Cardiac muscle cell (in vitro differentiated cells and primary cell): ENCODE measurements at regions not wholly inside any gene's neighbourhood (a gene's known extent, or its start where the extent isn't known, plus 50 kb on each side); places are given as distances from the start of the nearest gene placed in this dataset.

Experiments used
- DNase-seq, 2 donors: peaks; one replicate each; pipeline versions ENCODE4 v3.0.0 to v3.0.0-alpha.2; 2010 to 2017; ENCODE audit warnings: low read depth in 1 of 2, low spot score in 1 of 2
- H3K27ac ChIP-seq: fragments of 200-600 bp; sonication (generic); 2 replicates; pipeline ENCODE4 v1.5.1; 2016
- H3K27me3 ChIP-seq: fragments of 200-600 bp; sonication (generic); 2 replicates; pipeline ENCODE4 v1.6.0; 2016; ENCODE audit warnings: control low read depth
- H3K36me3 ChIP-seq: fragments of 200-600 bp; sonication (generic); 2 replicates; pipeline ENCODE4 v1.5.1; 2016; ENCODE audit warnings: control low read depth
- H3K4me1 ChIP-seq: fragments of 200-600 bp; sonication (generic); 2 replicates; pipeline ENCODE4 v1.8.1; 2017; ENCODE audit warnings: low read depth, mild to moderate bottlenecking, mixed run types
- H3K4me3 ChIP-seq: fragments of 200-600 bp; sonication (generic); 2 replicates; pipeline ENCODE4 v1.5.1; 2016; ENCODE audit warnings: mild to moderate bottlenecking
- H3K9me3 ChIP-seq: fragments of 200-600 bp; sonication (generic); 2 replicates; pipeline ENCODE4 v1.5.1; 2017; ENCODE audit warnings: low read depth, mild to moderate bottlenecking, control low read depth
- TF ChIP-seq, protein P1 (sequence below): IDR thresholded peaks from 2 replicates; pipeline ENCODE4 v1.5.1; 2012; ENCODE audit warnings: low read depth, mild to moderate bottlenecking, low read length

DNA sequence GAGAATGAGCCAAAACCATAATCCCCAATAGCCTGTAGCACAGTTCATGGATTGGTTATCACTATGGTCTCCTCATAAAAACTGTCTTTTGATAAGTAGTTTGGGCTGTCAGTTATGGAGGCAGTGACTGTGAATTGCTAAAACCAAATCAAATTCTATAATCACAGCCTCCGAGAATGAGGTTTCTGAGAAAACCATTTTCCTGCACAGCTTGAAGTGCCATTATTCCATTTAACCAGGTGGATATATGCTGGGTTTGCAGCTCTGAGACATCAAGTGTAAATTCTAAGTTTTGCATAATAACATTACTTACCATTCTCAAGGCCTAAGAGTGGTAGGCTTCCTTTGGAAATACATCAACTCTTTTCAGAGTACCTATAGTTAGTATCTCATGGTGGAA is 485.4 kb downstream of the FRK start:
- Histone ChIP-seq H3K27me3 (no peaks in the 10 kb centered on the region), H3K36me3 (no peaks in the 10 kb centered on the region), H3K27ac (no peak overlapping the region), H3K9me3 (no peaks in the 10 kb centered on the region), H3K4me3 (no peak overlapping the region), H3K4me1 (no peaks in the 10 kb centered on the region)
- no peak for DNase-seq
- TF ChIP-seq, protein P1, sequence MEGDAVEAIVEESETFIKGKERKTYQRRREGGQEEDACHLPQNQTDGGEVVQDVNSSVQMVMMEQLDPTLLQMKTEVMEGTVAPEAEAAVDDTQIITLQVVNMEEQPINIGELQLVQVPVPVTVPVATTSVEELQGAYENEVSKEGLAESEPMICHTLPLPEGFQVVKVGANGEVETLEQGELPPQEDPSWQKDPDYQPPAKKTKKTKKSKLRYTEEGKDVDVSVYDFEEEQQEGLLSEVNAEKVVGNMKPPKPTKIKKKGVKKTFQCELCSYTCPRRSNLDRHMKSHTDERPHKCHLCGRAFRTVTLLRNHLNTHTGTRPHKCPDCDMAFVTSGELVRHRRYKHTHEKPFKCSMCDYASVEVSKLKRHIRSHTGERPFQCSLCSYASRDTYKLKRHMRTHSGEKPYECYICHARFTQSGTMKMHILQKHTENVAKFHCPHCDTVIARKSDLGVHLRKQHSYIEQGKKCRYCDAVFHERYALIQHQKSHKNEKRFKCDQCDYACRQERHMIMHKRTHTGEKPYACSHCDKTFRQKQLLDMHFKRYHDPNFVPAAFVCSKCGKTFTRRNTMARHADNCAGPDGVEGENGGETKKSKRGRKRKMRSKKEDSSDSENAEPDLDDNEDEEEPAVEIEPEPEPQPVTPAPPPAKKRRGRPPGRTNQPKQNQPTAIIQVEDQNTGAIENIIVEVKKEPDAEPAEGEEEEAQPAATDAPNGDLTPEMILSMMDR: no peak

DNA sequence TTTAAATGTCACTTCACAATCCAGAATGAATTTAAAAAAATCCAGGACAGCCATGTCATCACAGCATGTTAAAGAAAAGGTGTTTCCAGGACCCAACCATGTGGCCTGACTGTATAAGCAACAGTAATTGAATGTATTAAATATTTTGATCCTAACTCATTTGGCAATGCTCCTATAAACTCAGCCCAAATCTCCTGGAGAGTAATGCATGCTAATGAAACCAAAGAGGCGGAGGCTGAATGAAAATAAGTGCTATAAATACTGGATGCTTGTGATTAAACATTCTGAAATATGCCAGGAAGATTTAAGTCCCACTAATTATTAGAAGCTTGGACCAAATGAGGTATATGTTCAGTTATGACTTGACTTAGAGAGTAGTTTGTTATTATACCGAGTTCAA is 486.8 kb downstream of the FRK start:
- no peaks in the 10 kb centered on the region for H3K36me3 ChIP-seq
- no peaks in the 10 kb centered on the region for H3K9me3 ChIP-seq
- no peak overlapping the region for H3K4me3 ChIP-seq
- H3K4me1 ChIP-seq: no peaks in the 10 kb centered on the region
- DNase-seq: no peak
- TF ChIP-seq, protein P1: no peak
- no peaks in the 10 kb centered on the region for H3K27me3 ChIP-seq
- H3K27ac ChIP-seq: no peak overlapping the region

DNA sequence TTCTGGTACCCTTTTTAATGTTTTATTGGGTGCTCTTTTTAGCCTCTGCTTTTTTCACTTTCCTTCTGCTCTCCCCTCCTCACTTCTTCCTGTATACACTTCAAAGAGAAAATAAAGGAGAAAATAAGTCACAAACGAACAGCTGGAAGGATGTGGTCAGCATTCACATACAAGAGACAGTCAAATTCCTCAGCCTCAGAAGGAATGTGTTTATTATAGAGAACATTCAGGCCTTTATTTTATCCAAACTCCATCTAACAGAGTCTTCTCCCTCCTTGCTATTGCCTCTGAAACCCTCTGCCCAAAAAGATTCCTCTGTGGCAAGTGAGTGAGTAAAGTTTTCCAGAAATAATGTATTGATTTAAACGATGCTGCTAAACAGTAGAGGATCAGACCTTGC is 490.4 kb downstream of the FRK start:
- Histone ChIP-seq H3K27me3 (no peaks in the 10 kb centered on the region), H3K36me3 (no peaks in the 10 kb centered on the region), H3K4me3 (no peak overlapping the region), H3K4me1 (no peaks in the 10 kb centered on the region), H3K9me3 (no peaks in the 10 kb centered on the region), H3K27ac (no peak overlapping the region)
- TF ChIP-seq, protein P1: no peak
- DNase-seq: no peak

DNA sequence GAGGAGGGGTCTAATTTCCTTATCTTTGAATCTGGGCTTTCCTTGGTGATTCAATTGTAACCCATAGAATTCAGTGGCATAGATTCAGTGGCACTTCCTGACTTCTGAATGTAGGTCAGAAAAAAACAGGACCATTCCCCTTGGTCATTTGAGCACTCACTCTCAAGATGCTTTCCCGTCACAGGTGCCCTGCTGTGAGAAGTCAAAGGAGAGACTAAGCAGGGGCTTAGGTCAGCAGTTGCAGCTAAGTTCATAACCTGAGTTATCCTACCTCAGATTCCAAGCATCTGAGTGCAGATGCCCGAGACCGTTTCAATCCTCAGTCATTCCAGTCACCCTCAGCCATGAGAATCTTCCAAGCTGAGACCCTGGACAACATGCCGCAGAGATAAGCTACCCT is 506.6 kb downstream of the FRK start:
- Histone ChIP-seq H3K4me3 (no peak overlapping the region), H3K27ac (no peak overlapping the region), H3K36me3 (no peaks in the 10 kb centered on the region), H3K27me3 (no peaks in the 10 kb centered on the region), H3K4me1 (no peaks in the 10 kb centered on the region), H3K9me3 (no peaks in the 10 kb centered on the region)
- DNase-seq: no peak
- TF ChIP-seq, protein P1: no peak

DNA sequence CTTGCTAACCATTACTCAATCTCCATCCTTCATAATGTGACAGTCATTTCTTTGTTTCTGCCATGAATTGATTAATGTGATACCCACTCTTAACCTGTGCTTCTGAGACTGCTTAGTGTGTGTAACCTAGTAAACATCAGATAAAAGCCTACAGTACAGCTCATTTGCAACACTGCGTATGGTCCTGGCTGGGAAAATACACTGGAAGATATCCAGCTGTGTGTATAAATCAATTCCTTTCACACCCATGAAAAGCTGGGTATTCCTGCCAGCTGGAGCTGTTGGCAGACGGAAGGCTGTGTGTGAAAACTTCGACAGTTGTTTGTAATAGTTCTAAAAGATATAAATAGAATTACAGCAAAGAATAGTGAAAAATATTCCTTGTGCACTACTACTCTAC is 509.2 kb downstream of the FRK start:
- TF ChIP-seq, protein P1: no peak
- Histone ChIP-seq H3K4me1 (no peaks in the 10 kb centered on the region), H3K9me3 (no peaks in the 10 kb centered on the region), H3K27me3 (no peaks in the 10 kb centered on the region), H3K4me3 (no peak overlapping the region), H3K27ac (no peak overlapping the region), H3K36me3 (no peaks in the 10 kb centered on the region)
- DNase-seq: no peak

DNA sequence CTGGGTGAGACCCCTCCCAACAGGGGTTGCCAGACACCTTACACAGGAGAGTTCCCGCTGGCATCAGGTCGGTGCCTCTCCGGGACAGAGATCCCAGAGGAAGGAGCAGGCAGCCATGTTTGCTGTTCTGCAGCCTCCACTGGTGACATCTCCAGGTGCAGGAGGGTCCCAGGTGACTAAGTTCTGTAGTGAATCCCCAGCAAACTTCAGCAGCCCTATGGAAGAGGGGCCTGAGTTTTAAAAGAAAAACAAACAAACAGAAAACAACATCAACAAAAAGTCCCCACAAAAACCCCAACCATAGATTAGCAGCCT is 515.1 kb downstream of the FRK start:
- DNase-seq: no peak
- no peaks in the 10 kb centered on the region for H3K36me3 ChIP-seq
- H3K4me3 ChIP-seq: no peak overlapping the region
- TF ChIP-seq, protein P1: no peak
- H3K27ac ChIP-seq: no peak overlapping the region
- H3K4me1 ChIP-seq: no peaks in the 10 kb centered on the region
- no peaks in the 10 kb centered on the region for H3K27me3 ChIP-seq
- H3K9me3 ChIP-seq: no peaks in the 10 kb centered on the region
